Common myeloid progenitor, CD34-positive (primary cell): ENCODE measurements at regions not wholly inside any gene's neighbourhood (a gene's known extent, or its start where the extent isn't known, plus 50 kb on each side); places are given as distances from the start of the nearest gene placed in this dataset.
A peak's percentile ranks its signal among the peaks of the same experiment; 100 is the strongest.

Experiments
- CTCF ChIA-PET: fragments of 350-600 bp; sonication (Branson Sonifier 250); formaldehyde crosslinking; loops from one replicate; lab custom pipeline; 2021; ENCODE audit warnings: antibody characterized with exemption; lab: Charles Lee
- POLR2A ChIA-PET: fragments of 350-600 bp; sonication (Branson Sonifier 250); formaldehyde crosslinking; loops from one replicate; lab custom pipeline; 2021; ENCODE audit warnings: antibody characterized with exemption; lab: Charles Lee
- DNase-seq, 3 donors: peaks; one replicate each; pipeline versions ENCODE4 v3.0.0 to v3.0.0-alpha.2; 2013
- H3K27ac ChIP-seq, 2 experiments: 1 replicate in 1 of 2; 2 replicates in 1 of 2; pipeline ENCODE4 v1.7.0; 2013; ENCODE audit warnings: inconsistent platforms in 2 of 2, low read length in 2 of 2, mild to moderate bottlenecking in 2 of 2, low read depth in 1 of 2, moderate library complexity in 1 of 2; ENCODE audit not compliant: severe bottlenecking in 2 of 2, insufficient read depth in 1 of 2, poor library complexity in 1 of 2
- H3K27me3 ChIP-seq, 5 experiments: replicated peaks in 2 of 5; 1 replicate in 3 of 5; 2 replicates in 2 of 5; pipeline versions ENCODE4 v1.6.1 to v1.7.0; 2013; ENCODE audit warnings: low read length in 4 of 5, mild to moderate bottlenecking in 2 of 5, moderate library complexity in 2 of 5, inconsistent platforms in 1 of 5; ENCODE audit not compliant: insufficient read depth in 5 of 5, control insufficient read depth in 4 of 5
- H3K36me3 ChIP-seq, 4 experiments: 1 replicate in 2 of 4; 2 replicates in 2 of 4; pipeline versions ENCODE4 v1.6.1 to v1.7.0; 2013; ENCODE audit warnings: low read length in 3 of 4, control low read depth in 1 of 4, mild to moderate bottlenecking in 1 of 4; ENCODE audit not compliant: control insufficient read depth in 4 of 4, insufficient read depth in 4 of 4
- H3K4me1 ChIP-seq, 4 experiments: 1 replicate in 3 of 4; 2 replicates in 1 of 4; pipeline versions ENCODE4 v1.6.1 to v1.7.1; 2013; ENCODE audit warnings: low read length in 3 of 4, mild to moderate bottlenecking in 3 of 4, control low read depth in 1 of 4, inconsistent platforms in 1 of 4, moderate library complexity in 1 of 4; ENCODE audit not compliant: control insufficient read depth in 4 of 4, insufficient read depth in 4 of 4; ENCODE audit errors: control extremely low read depth in 1 of 4
- H3K4me3 ChIP-seq, 7 experiments: 1 replicate in 4 of 7; 2 replicates in 3 of 7; pipeline versions ENCODE4 v1.5.1 to v1.7.0; 2013; ENCODE audit warnings: mild to moderate bottlenecking in 7 of 7, low read length in 6 of 7, moderate library complexity in 6 of 7, inconsistent platforms in 2 of 7, low read depth in 2 of 7, control low read depth in 1 of 7; ENCODE audit not compliant: insufficient read depth in 4 of 7, control insufficient read depth in 1 of 7; ENCODE audit errors: extremely low read depth in 1 of 7
- H3K9me3 ChIP-seq, 5 experiments: 1 replicate in 4 of 5; 2 replicates in 1 of 5; pipeline versions ENCODE4 v1.6.1 to v1.7.1; 2013; ENCODE audit warnings: low read length in 4 of 5, mild to moderate bottlenecking in 2 of 5, inconsistent platforms in 1 of 5, low read depth in 1 of 5, moderate library complexity in 1 of 5; ENCODE audit not compliant: control insufficient read depth in 4 of 5, insufficient read depth in 2 of 5; ENCODE audit errors: control extremely low read depth in 1 of 5
- WGBS: methylation state at CpG from one replicate; pipeline ENCODE4 v1.1.5; 2013; ENCODE audit not compliant: insufficient coverage; 5-methylcytosine and 5-hydroxymethylcytosine counted together

- POLR2A ChIA-PET = interaction anchor here (0.6 kb wide), 1 partner anchor 32 kb away, joined by 3 read pairs; no protein-coding TSS in a partner anchor
- Histone ChIP-seq H3K4me1 (peaks cover 6 to 46% (median 14%) of the 10 kb centered on the region in 4 experiments), H3K36me3 (no peaks in the 10 kb centered on the region), H3K27me3 (no peaks in the 10 kb centered on the region), H3K9me3 (peaks cover 0 to 5% (median 0%) of the 10 kb centered on the region in 5 experiments), H3K27ac (peak overlapping the region; percentile 23 to 57), H3K4me3 (peak overlapping the region in 2 of 7 experiments; percentile 2 to 42)
- WGBS = 0% methylated on average over 5 of the region's 5 CpGs
- peak; percentile 79 to 91 (median 90) for DNase-seq
- CTCF ChIA-PET = no interaction called here
Observed at GRCh38 chr2:40962026-40962425, 510.1 kb upstream of the SLC8A1 start.

- 100% methylated on average over 1 of the region's 3 CpGs for WGBS
- no peaks in the 10 kb centered on the region for H3K36me3 ChIP-seq
- CTCF ChIA-PET = no interaction called here
Observed at GRCh38 chr2:40964509-40965250, 512.8 kb upstream of the SLC8A1 start.

GRCh38 chr2:40967451-40967850 is 515.6 kb upstream of the SLC8A1 start:
- 98% methylated on average over 4 of the region's 4 CpGs for WGBS
- peaks cover 0 to 12% (median 3%) of the 10 kb centered on the region in 4 experiments for H3K4me1 ChIP-seq
- ChIA-PET CTCF (no interaction called here), POLR2A (no interaction called here)
- H3K27ac ChIP-seq = no peak overlapping the region
- no peaks in the 10 kb centered on the region for H3K36me3 ChIP-seq
- H3K4me3 ChIP-seq = no peak overlapping the region
- no peaks in the 10 kb centered on the region for H3K27me3 ChIP-seq
- no peak for DNase-seq
- peaks cover 0 to 3% (median 2%) of the 10 kb centered on the region in 5 experiments for H3K9me3 ChIP-seq

More at GRCh38 chr2:40964509-40965250, 512.8 kb upstream of the SLC8A1 start:
- Histone ChIP-seq H3K27ac (no peak overlapping the region), H3K27me3 (no peaks in the 10 kb centered on the region), H3K4me3 (no peak overlapping the region), H3K4me1 (peaks cover 3 to 36% (median 10%) of the 10 kb centered on the region in 4 experiments), H3K9me3 (peaks cover 0 to 3% (median 2%) of the 10 kb centered on the region in 5 experiments)
- POLR2A ChIA-PET = no interaction called here
- DNase-seq = no peak

GRCh38 chr2:40975151-40975550 is 523.3 kb upstream of the SLC8A1 start:
- H3K27ac ChIP-seq = no peak overlapping the region
- WGBS = 100% methylated on average over 3 of the region's 4 CpGs
- no peaks in the 10 kb centered on the region for H3K4me1 ChIP-seq
- no peak overlapping the region for H3K4me3 ChIP-seq
- peaks cover 0 to 5% (median 0%) of the 10 kb centered on the region in 5 experiments for H3K9me3 ChIP-seq
- no peaks in the 10 kb centered on the region for H3K36me3 ChIP-seq
- no peaks in the 10 kb centered on the region for H3K27me3 ChIP-seq
- CTCF ChIA-PET = interaction anchor here (0.7 kb wide), 1 partner anchor 192 kb away, joined by 3 read pairs; no protein-coding TSS in a partner anchor
- DNase-seq = no peak
- POLR2A ChIA-PET = no interaction called here

- no peak overlapping the region for H3K27ac ChIP-seq
- 100% methylated on average over 2 of the region's 4 CpGs for WGBS
Observed at GRCh38 chr2:40997362-40997761, 545.5 kb upstream of the SLC8A1 start.

GRCh38 chr2:41000374-41000773 is 548.5 kb upstream of the SLC8A1 start:
- Histone ChIP-seq H3K27ac (no peak overlapping the region), H3K4me3 (no peak overlapping the region), H3K9me3 (no peaks in the 10 kb centered on the region), H3K4me1 (no peaks in the 10 kb centered on the region), H3K27me3 (no peaks in the 10 kb centered on the region), H3K36me3 (no peaks in the 10 kb centered on the region)
- WGBS = no CpG with 5 or more reads among the region's 1 CpG
- DNase-seq = no peak
- CTCF ChIA-PET = no interaction called here
- POLR2A ChIA-PET = no interaction called here

More at GRCh38 chr2:40997362-40997761, 545.5 kb upstream of the SLC8A1 start:
- no peaks in the 10 kb centered on the region for H3K36me3 ChIP-seq
- no peaks in the 10 kb centered on the region for H3K27me3 ChIP-seq
- H3K4me1 ChIP-seq = no peaks in the 10 kb centered on the region
- CTCF ChIA-PET = no interaction called here
- no peaks in the 10 kb centered on the region for H3K9me3 ChIP-seq
- POLR2A ChIA-PET = no interaction called here
- H3K4me3 ChIP-seq = no peak overlapping the region
- DNase-seq = no peak

GRCh38 chr2:41000906-41001305 is 549.0 kb upstream of the SLC8A1 start:
- Histone ChIP-seq H3K27ac (no peak overlapping the region), H3K4me3 (no peak overlapping the region), H3K9me3 (no peaks in the 10 kb centered on the region), H3K4me1 (no peaks in the 10 kb centered on the region), H3K27me3 (no peaks in the 10 kb centered on the region), H3K36me3 (no peaks in the 10 kb centered on the region)
- 88% methylated on average over 1 of the region's 2 CpGs for WGBS
- DNase-seq = no peak
- CTCF ChIA-PET = no interaction called here
- POLR2A ChIA-PET = no interaction called here
